H9 (cell line): ENCODE measurements at regions not wholly inside any gene's neighbourhood (a gene's known extent, or its start where the extent isn't known, plus 50 kb on each side); places are given as distances from the start of the nearest gene placed in this dataset.

Experiments
- DNase-seq: peaks from one replicate; pipeline ENCODE4 v3.0.0-alpha.2; 2017
- H2AFZ ChIP-seq: one replicate; pipeline ENCODE4 v1.6.1; 2013; ENCODE audit warnings: mild to moderate bottlenecking, low read length, control low read depth, moderate library complexity
- H2AK5ac ChIP-seq: 2 replicates; pipeline ENCODE4 v1.6.1; 2013; ENCODE audit warnings: low read length, control low read depth, mixed read lengths; ENCODE audit not compliant: insufficient read length
- H2BK120ac ChIP-seq: one replicate; pipeline ENCODE4 v1.6.1; 2013; ENCODE audit warnings: low read depth, mild to moderate bottlenecking, low read length, control low read depth, inconsistent platforms; ENCODE audit not compliant: poor library complexity, severe bottlenecking
- H2BK12ac ChIP-seq: 2 replicates; pipeline ENCODE4 v1.6.1; 2013; ENCODE audit warnings: low read length, control low read depth, mixed read lengths, low read depth; ENCODE audit not compliant: insufficient read length
- H2BK15ac ChIP-seq: 2 replicates; pipeline ENCODE4 v1.6.1; 2013; ENCODE audit warnings: low read depth, low read length, control low read depth
- H2BK20ac ChIP-seq: one replicate; pipeline ENCODE4 v1.6.1; 2013; ENCODE audit warnings: low read depth, mild to moderate bottlenecking, low read length, control low read depth, inconsistent platforms; ENCODE audit not compliant: poor library complexity, severe bottlenecking
- H2BK5ac ChIP-seq: 2 replicates; pipeline ENCODE4 v1.6.1; 2013; ENCODE audit warnings: low read length, control low read depth, mixed read lengths; ENCODE audit not compliant: insufficient read length
- H3K14ac ChIP-seq: 2 replicates; pipeline ENCODE4 v1.6.1; 2013; ENCODE audit warnings: low read length, control low read depth; ENCODE audit not compliant: insufficient read depth
- H3K18ac ChIP-seq: 2 replicates; pipeline ENCODE4 v1.6.1; 2013; ENCODE audit warnings: low read depth, mild to moderate bottlenecking, mixed read lengths, low read length, control low read depth; ENCODE audit not compliant: insufficient read length
- H3K23ac ChIP-seq: 2 replicates; pipeline ENCODE4 v1.6.1; 2013; ENCODE audit warnings: low read length, control low read depth, mixed read lengths, low read depth; ENCODE audit not compliant: insufficient read length
- H3K23me2 ChIP-seq: 2 replicates; pipeline ENCODE4 v1.6.1; 2013; ENCODE audit warnings: low read depth, mild to moderate bottlenecking, mixed read lengths, low read length, control low read depth; ENCODE audit not compliant: insufficient read length, poor library complexity, severe bottlenecking
- H3K27ac ChIP-seq: 2 replicates; pipeline ENCODE4 v1.5.1; 2013; ENCODE audit warnings: low read length, control low read depth, mixed read lengths, low read depth; ENCODE audit not compliant: insufficient read length
- H3K27me3 ChIP-seq: 2 replicates; pipeline ENCODE4 v1.6.1; 2013; ENCODE audit warnings: low read length, control low read depth, inconsistent platforms; ENCODE audit not compliant: insufficient read depth
- H3K4ac ChIP-seq: 2 replicates; pipeline ENCODE4 v1.6.1; 2013; ENCODE audit warnings: low read depth, mild to moderate bottlenecking, control low read depth, inconsistent platforms, low read length, moderate library complexity
- H3K4me1 ChIP-seq: 2 replicates; pipeline ENCODE4 v1.6.1; 2013; ENCODE audit warnings: low read length, control low read depth, inconsistent platforms; ENCODE audit not compliant: insufficient read depth
- H3K4me2 ChIP-seq: 2 replicates; pipeline ENCODE4 v1.6.1; 2013; ENCODE audit warnings: low read length, control low read depth, mixed read lengths; ENCODE audit not compliant: insufficient read length, insufficient read depth
- H3K56ac ChIP-seq: 2 replicates; pipeline ENCODE4 v1.6.1; 2013; ENCODE audit warnings: low read depth, mild to moderate bottlenecking, mixed read lengths, low read length, control low read depth; ENCODE audit not compliant: insufficient read length
- H3K79me1 ChIP-seq: 2 replicates; pipeline ENCODE4 v1.6.1; 2013; ENCODE audit warnings: low read depth, mild to moderate bottlenecking, moderate library complexity, low read length, control low read depth, inconsistent platforms; ENCODE audit not compliant: insufficient read depth, poor library complexity, severe bottlenecking
- H3K79me2 ChIP-seq: 2 replicates; pipeline ENCODE4 v1.6.1; 2013; ENCODE audit warnings: low read length, control low read depth, inconsistent platforms; ENCODE audit not compliant: insufficient read depth
- H3K9ac ChIP-seq: 2 replicates; pipeline ENCODE4 v1.6.1; 2013; ENCODE audit warnings: low read length, control low read depth, mixed read lengths; ENCODE audit not compliant: insufficient read length; ENCODE audit errors: extremely low read depth
- H3K9me3 ChIP-seq: one replicate; pipeline ENCODE4 v1.6.1; 2013; ENCODE audit warnings: low read depth, low read length, inconsistent platforms; ENCODE audit not compliant: control insufficient read depth
- H3T11ph ChIP-seq: one replicate; pipeline ENCODE4 v1.6.1; 2013; ENCODE audit warnings: mild to moderate bottlenecking, low read length, control low read depth, inconsistent platforms
- H4K20me1 ChIP-seq: one replicate; pipeline ENCODE4 v1.6.1; 2013; ENCODE audit not compliant: control insufficient read depth, insufficient read length, insufficient read depth
- H4K5ac ChIP-seq: 2 replicates; pipeline ENCODE4 v1.6.1; 2013; ENCODE audit warnings: low read depth, mild to moderate bottlenecking, mixed read lengths, low read length, control low read depth; ENCODE audit not compliant: insufficient read length
- H4K8ac ChIP-seq: replicated peaks from 2 replicates; pipeline ENCODE4 v1.6.1; 2013; ENCODE audit warnings: low read length, control low read depth, mixed read lengths, low read depth; ENCODE audit not compliant: insufficient read length
- H4K91ac ChIP-seq: 2 replicates; pipeline ENCODE4 v1.6.1; 2013; ENCODE audit warnings: low read depth, mild to moderate bottlenecking, moderate library complexity, mixed read lengths, low read length, control low read depth; ENCODE audit not compliant: insufficient read length
- H3K27ac Mint-ChIP-seq, 3 experiments: 2 replicates in 2 of 3; 3 replicates in 1 of 3; pipeline ENCODE4 v1.8.0; 2020 to 2021; ENCODE audit warnings: mixed read lengths in 3 of 3, mild to moderate bottlenecking in 1 of 3, moderate library complexity in 1 of 3
- H3K27me3 Mint-ChIP-seq: 2 replicates; pipeline ENCODE4 v1.8.0; 2021; ENCODE audit warnings: low read depth, mild to moderate bottlenecking, moderate library complexity, mixed read lengths
- H3K36me3 Mint-ChIP-seq, 3 experiments: 2 replicates in 2 of 3; 3 replicates in 1 of 3; pipeline ENCODE4 v1.8.0; 2020 to 2021; ENCODE audit warnings: low read depth in 3 of 3, mixed read lengths in 3 of 3; ENCODE audit not compliant: insufficient read depth in 1 of 3
- H3K4me1 Mint-ChIP-seq, 2 experiments: 2 replicates each; pipeline ENCODE4 v1.8.0; 2020; ENCODE audit warnings: mixed read lengths in 2 of 2
- H3K4me3 Mint-ChIP-seq, 2 experiments: 2 replicates in 1 of 2; 3 replicates in 1 of 2; pipeline ENCODE4 v1.8.0; 2020 to 2021; ENCODE audit warnings: mild to moderate bottlenecking in 2 of 2, mixed read lengths in 2 of 2, moderate library complexity in 1 of 2
- H3K9me3 Mint-ChIP-seq, 2 experiments: 2 replicates in 1 of 2; 3 replicates in 1 of 2; pipeline ENCODE4 v1.8.0; 2020; ENCODE audit warnings: mild to moderate bottlenecking in 2 of 2, mixed read lengths in 2 of 2, moderate library complexity in 1 of 2
- CTCF ChIP-seq: fragments of 200-600 bp; sonication (generic); conservative IDR thresholded peaks from 3 replicates; pipeline ENCODE4 v1.8.0; 2021; ENCODE audit warnings: antibody characterized with exemption, mild to moderate bottlenecking
- WGBS: extraction: QIAGEN DNeasy Blood & Tissue Kit; methylation state at CpG from one replicate; pipeline ENCODE4 v1.1.7; 2013; ENCODE audit warnings: missing lambda C conversion rate, low lambda C conversion rate, mixed read lengths; ENCODE audit not compliant: insufficient read length; ENCODE audit errors: extremely low coverage; 5-methylcytosine and 5-hydroxymethylcytosine counted together

GRCh38 chr4:169854090-169854489 is 96.3 kb upstream of the HPF1 start:
- no peak overlapping the region for H3T11ph ChIP-seq
- H3K79me1 ChIP-seq, result no peaks in the 10 kb centered on the region
- no peak overlapping the region for H3K18ac ChIP-seq
- H3K4ac ChIP-seq, result no peak overlapping the region
- H3K27me3 Mint-ChIP-seq, result no peaks in the 10 kb centered on the region; the same call in 1 of the 2 replicates
- no peak overlapping the region for H2BK12ac ChIP-seq
- H3K36me3 Mint-ChIP-seq, result peaks cover 0 to 9% (median 0%) of the 10 kb centered on the region in 3 experiments; a peak in 3 of 7 replicates
- H3K27ac ChIP-seq, result no peak overlapping the region
- DNase-seq, result no peak
- H2BK20ac ChIP-seq, result no peak overlapping the region
- no peak overlapping the region for H2BK5ac ChIP-seq
- WGBS, result no CpG with 5 or more reads among the region's 3 CpGs
- no peak overlapping the region for H4K91ac ChIP-seq
- H3K23me2 ChIP-seq, result no peaks in the 10 kb centered on the region
- H3K56ac ChIP-seq, result no peak overlapping the region
- no peak overlapping the region for H4K5ac ChIP-seq
- no peak overlapping the region for H3K27ac Mint-ChIP-seq
- no peak for TF ChIP-seq CTCF
- no peaks in the 10 kb centered on the region for H3K79me2 ChIP-seq
- H3K4me1 ChIP-seq, result no peaks in the 10 kb centered on the region
- H3K23ac ChIP-seq, result no peak overlapping the region
- H3K27me3 ChIP-seq, result no peaks in the 10 kb centered on the region
- H3K9me3 Mint-ChIP-seq, result peaks cover 9% of the 10 kb centered on the region in 2 experiments
- H3K4me3 Mint-ChIP-seq, result no peak overlapping the region
- no peak overlapping the region for H2AK5ac ChIP-seq
- no peak overlapping the region for H3K9ac ChIP-seq
- no peaks in the 10 kb centered on the region for H3K9me3 ChIP-seq
- no peak overlapping the region for H2AFZ ChIP-seq
- H4K8ac ChIP-seq, result no peak overlapping the region
- no peak overlapping the region for H2BK120ac ChIP-seq
- H3K14ac ChIP-seq, result no peak overlapping the region
- H4K20me1 ChIP-seq, result no peaks in the 10 kb centered on the region
- no peak overlapping the region for H2BK15ac ChIP-seq
- no peak overlapping the region for H3K4me2 ChIP-seq
- H3K4me1 Mint-ChIP-seq, result peaks cover 5 to 7% of the 10 kb centered on the region in 2 experiments
